ENCODE measurements at regions not wholly inside any gene's neighbourhood (a gene's known extent, or its start where the extent isn't known, plus 50 kb on each side); places are given as distances from the start of the nearest gene placed in this dataset.

GRCh38 chr17:11026903-11027302 is 189.0 kb upstream of the PIRT start:
- Mint-ChIP-seq H3K27me3 (ENCODE audit: low read depth) (no peaks in the 10 kb centered on the region), H3K4me3 (no peak overlapping the region), H3K27ac (no peak overlapping the region), H3K9me3 (no peaks in the 10 kb centered on the region), H3K36me3 (ENCODE audit: insufficient read depth in 1 of 3, low read depth in 3 of 3) (no peaks in the 10 kb centered on the region; a peak in 1 of 7 replicates), H3K4me1 (peaks cover 20 to 25% of the 10 kb centered on the region in 2 experiments)
- Histone ChIP-seq H3K23ac (ENCODE audit: insufficient read length, low read depth, low read length) (no peak overlapping the region), H2BK5ac (ENCODE audit: insufficient read length, low read length) (no peak overlapping the region), H3K4ac (ENCODE audit: low read depth, low read length) (no peak overlapping the region), H3K9me3 (ENCODE audit: control insufficient read depth, low read depth, low read length) (no peaks in the 10 kb centered on the region), H2BK15ac (ENCODE audit: low read depth, low read length) (no peak overlapping the region), H3K14ac (ENCODE audit: insufficient read depth, low read length) (no peak overlapping the region), H3K27me3 (ENCODE audit: insufficient read depth, low read length) (no peaks in the 10 kb centered on the region), H3K56ac (ENCODE audit: insufficient read length, low read depth, low read length) (no peak overlapping the region), H4K8ac (replicated peaks; ENCODE audit: insufficient read length, low read depth, low read length) (no peak overlapping the region), H3K27ac (ENCODE audit: insufficient read length, low read depth, low read length) (no peak overlapping the region), H4K20me1 (ENCODE audit: control insufficient read depth, insufficient read depth, insufficient read length) (no peaks in the 10 kb centered on the region), H4K5ac (ENCODE audit: insufficient read length, low read depth, low read length) (no peak overlapping the region), H2BK20ac (ENCODE audit: low read depth, low read length, poor library complexity, severe bottlenecking) (no peak overlapping the region), H4K91ac (ENCODE audit: insufficient read length, low read depth, low read length) (no peak overlapping the region), H3K23me2 (ENCODE audit: insufficient read length, low read depth, low read length, poor library complexity, severe bottlenecking) (no peaks in the 10 kb centered on the region), H3K9ac (ENCODE audit: extremely low read depth, insufficient read length, low read length) (no peak overlapping the region), H2AK5ac (ENCODE audit: insufficient read length, low read length) (no peak overlapping the region), H3K79me1 (ENCODE audit: insufficient read depth, low read depth, low read length, poor library complexity, severe bottlenecking) (no peaks in the 10 kb centered on the region), H3T11ph (ENCODE audit: low read length) (no peak overlapping the region), H2BK12ac (ENCODE audit: insufficient read length, low read depth, low read length) (no peak overlapping the region), H3K4me1 (ENCODE audit: insufficient read depth, low read length) (peaks cover 7% of the 10 kb centered on the region; the same call in 1 of the 2 replicates), H2BK120ac (ENCODE audit: low read depth, low read length, poor library complexity, severe bottlenecking) (no peak overlapping the region), H2AFZ (ENCODE audit: low read length) (no peak overlapping the region), H3K79me2 (ENCODE audit: insufficient read depth, low read length) (no peaks in the 10 kb centered on the region), H3K18ac (ENCODE audit: insufficient read length, low read depth, low read length) (no peak overlapping the region), H3K4me2 (ENCODE audit: insufficient read depth, insufficient read length, low read length) (no peak overlapping the region)
- WGBS (ENCODE audit: extremely low coverage, insufficient read length, low lambda C conversion rate) = no CpG with 5 or more reads among the region's 2 CpGs
- TF ChIP-seq CTCF (conservative IDR thresholded peaks at IDR 0.05) = no peak
- DNase-seq = no peak
